ENCODE measurements at regions not wholly inside any gene's neighbourhood (a gene's known extent, or its start where the extent isn't known, plus 50 kb on each side); places are given as distances from the start of the nearest gene placed in this dataset.

DNA sequence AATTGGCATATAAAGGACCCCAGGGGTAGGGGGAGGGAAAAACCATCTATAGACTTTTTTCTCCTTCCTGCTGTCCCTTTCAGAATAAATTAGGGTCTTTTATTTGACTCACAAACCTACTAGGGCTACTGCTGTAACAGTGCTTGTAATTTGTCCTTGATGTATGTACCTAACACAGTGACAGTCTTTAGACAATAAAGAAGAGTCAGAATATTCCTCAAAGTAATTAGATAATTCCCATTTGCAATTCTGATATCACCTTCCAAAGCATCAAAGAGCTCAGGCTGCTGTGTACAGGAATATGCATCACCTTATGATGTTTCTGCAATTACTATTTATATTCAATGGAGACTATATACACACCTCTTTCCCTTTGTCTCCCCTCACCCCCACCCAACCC is 161.7 kb downstream of the MREG start:
- TF ChIP-seq, protein P1, sequence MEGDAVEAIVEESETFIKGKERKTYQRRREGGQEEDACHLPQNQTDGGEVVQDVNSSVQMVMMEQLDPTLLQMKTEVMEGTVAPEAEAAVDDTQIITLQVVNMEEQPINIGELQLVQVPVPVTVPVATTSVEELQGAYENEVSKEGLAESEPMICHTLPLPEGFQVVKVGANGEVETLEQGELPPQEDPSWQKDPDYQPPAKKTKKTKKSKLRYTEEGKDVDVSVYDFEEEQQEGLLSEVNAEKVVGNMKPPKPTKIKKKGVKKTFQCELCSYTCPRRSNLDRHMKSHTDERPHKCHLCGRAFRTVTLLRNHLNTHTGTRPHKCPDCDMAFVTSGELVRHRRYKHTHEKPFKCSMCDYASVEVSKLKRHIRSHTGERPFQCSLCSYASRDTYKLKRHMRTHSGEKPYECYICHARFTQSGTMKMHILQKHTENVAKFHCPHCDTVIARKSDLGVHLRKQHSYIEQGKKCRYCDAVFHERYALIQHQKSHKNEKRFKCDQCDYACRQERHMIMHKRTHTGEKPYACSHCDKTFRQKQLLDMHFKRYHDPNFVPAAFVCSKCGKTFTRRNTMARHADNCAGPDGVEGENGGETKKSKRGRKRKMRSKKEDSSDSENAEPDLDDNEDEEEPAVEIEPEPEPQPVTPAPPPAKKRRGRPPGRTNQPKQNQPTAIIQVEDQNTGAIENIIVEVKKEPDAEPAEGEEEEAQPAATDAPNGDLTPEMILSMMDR (IDR thresholded peaks at IDR 0.05): no peak
- TF ChIP-seq POLR2A (IDR thresholded peaks at IDR 0.05): no peak

All from body of pancreas (tissue), 4 donors.